ENCODE measurements at regions not wholly inside any gene's neighbourhood (a gene's known extent, or its start where the extent isn't known, plus 50 kb on each side); places are given as distances from the start of the nearest gene placed in this dataset.

- DNase-seq (ENCODE audit: low spot score), result no peak
- CTCF ChIA-PET, result no interaction called here
- peaks cover 14% of the 10 kb centered on the region for H3K4me1 Mint-ChIP-seq
- POLR2A ChIA-PET, result no interaction called here
- no peak for ATAC-seq
- TF ChIP-seq SMAD3 (CRISPR knock-in tag; IDR thresholded peaks at IDR 0.05; ENCODE audit: borderline replicate concordance) (no peak), FOXP1 (CRISPR knock-in tag; IDR thresholded peaks at IDR 0.05; ENCODE audit: borderline replicate concordance) (no peak), STAT6 (CRISPR knock-in tag; conservative IDR thresholded peaks at IDR 0.05; ENCODE audit: low read depth) (no peak), SOX15 (CRISPR knock-in tag; IDR thresholded peaks at IDR 0.05) (no peak), PREB (CRISPR knock-in tag; IDR thresholded peaks at IDR 0.05; ENCODE audit: borderline replicate concordance) (no peak), CREM (CRISPR knock-in tag; IDR thresholded peaks at IDR 0.05) (no peak), ESRRA (CRISPR knock-in tag; IDR thresholded peaks at IDR 0.05; ENCODE audit: borderline replicate concordance) (no peak)
- H3K36me3 Mint-ChIP-seq, result peaks cover 2% of the 10 kb centered on the region; the same call in 1 of the 2 replicates
- peaks cover 10% of the 10 kb centered on the region for H3K9me3 Mint-ChIP-seq
- H3K27ac Mint-ChIP-seq, result no peak overlapping the region
- no peaks in the 10 kb centered on the region for H3K27me3 Mint-ChIP-seq (ENCODE audit: low read depth)
- H3K4me3 Mint-ChIP-seq, result no peak overlapping the region
Measured at GRCh38 chr6:22445946-22446345, 123.4 kb upstream of the HDGFL1 start.

GRCh38 chr6:22447249-22448196 lies 121.8 kb upstream of the HDGFL1 start:
- no peak overlapping the region for H3K27ac Mint-ChIP-seq
- H3K27me3 Mint-ChIP-seq (ENCODE audit: low read depth), result no peaks in the 10 kb centered on the region
- no peak for TF ChIP-seq ZNF138 (CRISPR knock-in tag; conservative IDR thresholded peaks at IDR 0.05)
- no peak for TF ChIP-seq SOX15 (CRISPR knock-in tag; IDR thresholded peaks at IDR 0.05)
- no peak for TF ChIP-seq ELF4 (CRISPR knock-in tag; IDR thresholded peaks at IDR 0.05; ENCODE audit: low read depth)
- TF ChIP-seq ZNF425 (CRISPR knock-in tag; conservative IDR thresholded peaks at IDR 0.05), result no peak
- no peak for TF ChIP-seq KAT7 (CRISPR knock-in tag; IDR thresholded peaks at IDR 0.05; ENCODE audit: borderline replicate concordance)
- no peak for TF ChIP-seq GTF2I (CRISPR knock-in tag; conservative IDR thresholded peaks at IDR 0.05)
- TF ChIP-seq CBFB (CRISPR knock-in tag; IDR thresholded peaks at IDR 0.05; ENCODE audit: low read depth), result no peak
- no peak for TF ChIP-seq FOXP1 (CRISPR knock-in tag; IDR thresholded peaks at IDR 0.05; ENCODE audit: borderline replicate concordance)
- no peak for TF ChIP-seq TP53 (CRISPR knock-in tag; IDR thresholded peaks at IDR 0.05)
- CTCF ChIA-PET, result no interaction called here
- H3K9me3 Mint-ChIP-seq, result peaks cover 10% of the 10 kb centered on the region
- peaks cover 14% of the 10 kb centered on the region for H3K4me1 Mint-ChIP-seq
- H3K36me3 Mint-ChIP-seq, result peaks cover 2% of the 10 kb centered on the region; the same call in 1 of the 2 replicates
- no peak overlapping the region for H3K4me3 Mint-ChIP-seq
- POLR2A ChIA-PET, result no interaction called here
- no peak for ATAC-seq
- no peak for DNase-seq (ENCODE audit: low spot score)

GRCh38 chr6:22448291-22448711 lies 121.1 kb upstream of the HDGFL1 start:
- Mint-ChIP-seq H3K4me3 (no peak overlapping the region), H3K4me1 (peaks cover 14% of the 10 kb centered on the region), H3K36me3 (no peaks in the 10 kb centered on the region), H3K27me3 (ENCODE audit: low read depth) (no peaks in the 10 kb centered on the region), H3K9me3 (peaks cover 4% of the 10 kb centered on the region; the same call in 1 of the 2 replicates), H3K27ac (no peak overlapping the region)
- DNase-seq (ENCODE audit: low spot score) (no peak), ATAC-seq (no peak)
- CTCF ChIA-PET, result no interaction called here
- POLR2A ChIA-PET, result no interaction called here
- no peak for TF ChIP-seq HMGA2 (CRISPR knock-in tag; IDR thresholded peaks at IDR 0.05)
- TF ChIP-seq ZNF532 (CRISPR knock-in tag; IDR thresholded peaks at IDR 0.05; ENCODE audit: borderline replicate concordance), result no peak
- TF ChIP-seq E2F1 (CRISPR knock-in tag; IDR thresholded peaks at IDR 0.05), result no peak
